ENCODE measurements at regions not wholly inside any gene's neighbourhood (a gene's known extent, or its start where the extent isn't known, plus 50 kb on each side); places are given as distances from the start of the nearest gene placed in this dataset.

DNA sequence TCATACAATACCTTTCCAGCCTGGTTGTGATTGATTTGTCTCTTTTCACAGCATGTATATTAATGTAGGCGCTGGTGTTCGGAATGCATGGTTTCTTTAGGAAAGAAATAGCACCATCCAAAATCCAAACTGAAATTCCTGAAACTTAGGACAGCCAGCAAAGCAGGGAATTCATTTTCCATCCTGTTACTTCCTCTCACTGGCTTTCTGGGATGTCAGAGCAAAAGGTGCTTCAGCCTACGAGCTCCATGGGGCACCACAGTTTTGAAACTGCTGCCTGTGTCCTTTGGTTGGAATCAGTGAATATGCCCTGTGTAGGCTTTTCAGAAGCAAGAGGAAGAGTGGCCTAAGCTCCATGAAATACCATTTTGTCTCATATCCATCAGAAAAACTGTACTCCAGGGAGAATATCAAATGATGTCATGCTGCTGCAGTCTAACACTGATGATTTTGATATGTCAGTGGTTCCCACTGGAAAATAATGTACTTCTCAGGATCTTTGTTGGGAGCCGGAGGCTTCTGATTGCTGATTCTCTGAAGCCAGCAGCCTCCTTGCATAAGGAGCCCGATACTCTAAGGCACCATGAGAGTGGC, 117.8 kb upstream of the SERP2 start:
- TF ChIP-seq CTCF (IDR thresholded peaks at IDR 0.05): no peak
- TF ChIP-seq POLR2A (IDR thresholded peaks at IDR 0.05): no peak
- TF ChIP-seq EP300 (IDR thresholded peaks at IDR 0.05; ENCODE audit: low read depth): no peak
- no peak for TF ChIP-seq POLR2AphosphoS5 (IDR thresholded peaks at IDR 0.05)

Data from transverse colon (tissue), 4 donors.